CD4-positive, alpha-beta T cell treated with Interferon gamma for 1 hour (primary cell): ENCODE measurements at regions not wholly inside any gene's neighbourhood (a gene's known extent, or its start where the extent isn't known, plus 50 kb on each side); places are given as distances from the start of the nearest gene placed in this dataset.
"Not testable (repeated sequence)": the region's sequence is repeated elsewhere in the genome, so short reads cannot be mapped to it uniquely, and the experiment has no call there.

Source experiments
- DNase-seq: peaks from one replicate; pipeline ENCODE4 v3.0.0-alpha.2; 2020

DNA sequence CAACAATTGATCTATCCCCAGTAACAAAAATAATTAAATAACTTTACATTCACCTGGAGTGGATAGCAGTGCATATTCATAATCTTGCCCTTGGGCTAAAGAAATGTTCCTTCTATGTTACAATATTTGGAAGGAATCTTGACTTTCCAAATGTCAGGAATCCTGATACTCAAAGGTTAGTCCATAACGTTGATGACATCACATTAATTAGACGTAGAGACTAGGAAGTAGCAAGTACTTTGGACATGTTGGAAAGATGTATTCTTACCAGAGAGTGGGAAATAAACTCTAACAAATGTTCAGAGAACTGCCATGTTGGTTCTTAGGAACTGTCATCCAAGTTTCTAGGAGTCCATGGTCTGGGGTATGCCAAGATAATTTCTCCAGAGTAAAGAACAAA is 70.6 kb upstream of the SLC25A36 start:
- DNase-seq, result no peak

DNA sequence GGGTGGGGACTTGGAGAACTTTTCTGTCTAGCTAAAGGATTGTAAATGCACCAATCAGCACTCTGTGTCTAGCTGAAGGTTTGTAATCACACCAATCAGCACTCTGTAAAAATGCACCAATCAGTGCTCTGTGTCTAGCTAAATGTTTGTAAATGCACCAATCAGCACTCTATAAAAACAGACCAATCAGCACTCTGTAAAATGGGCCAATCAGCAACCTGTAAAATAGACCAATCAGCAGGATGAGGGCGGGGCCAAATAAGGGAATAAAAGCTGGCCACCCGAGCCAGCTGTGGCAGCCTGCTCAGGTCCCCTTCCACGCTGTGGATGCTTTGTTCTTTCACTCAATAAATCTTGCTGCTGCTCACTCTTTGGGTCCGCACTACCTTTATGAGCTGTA is 69.5 kb upstream of the SLC25A36 start:
- DNase-seq, result not testable (repeated sequence)

DNA sequence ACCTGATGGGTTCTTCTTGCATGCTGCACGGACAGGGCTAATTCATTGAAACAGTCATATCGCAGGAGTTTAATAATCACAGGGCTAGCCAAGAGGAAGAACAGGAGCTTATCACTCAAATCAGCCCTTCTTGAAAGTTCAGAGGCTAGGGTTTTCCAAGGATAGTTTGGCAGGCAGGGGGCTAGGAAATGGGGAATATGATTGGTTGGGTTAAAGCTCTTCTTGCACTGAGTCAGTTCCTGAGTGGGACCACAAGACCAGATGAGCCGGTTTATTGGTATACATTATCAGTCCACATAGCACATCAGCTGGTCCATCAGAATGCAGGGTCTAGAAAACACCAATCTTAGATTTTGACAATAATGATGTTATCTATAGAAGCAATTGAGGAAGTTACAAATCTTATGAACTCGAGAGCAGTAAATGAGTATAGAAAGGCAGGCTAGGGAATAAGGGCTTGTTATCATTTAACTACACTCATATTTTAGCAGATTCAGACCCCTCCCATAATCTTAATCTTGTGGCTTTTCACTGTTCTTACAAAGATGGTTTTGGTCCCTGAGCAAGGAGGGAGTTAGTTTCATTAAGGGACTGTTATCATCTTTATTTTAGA is 58.1 kb upstream of the SLC25A36 start:
- no peak for DNase-seq

DNA sequence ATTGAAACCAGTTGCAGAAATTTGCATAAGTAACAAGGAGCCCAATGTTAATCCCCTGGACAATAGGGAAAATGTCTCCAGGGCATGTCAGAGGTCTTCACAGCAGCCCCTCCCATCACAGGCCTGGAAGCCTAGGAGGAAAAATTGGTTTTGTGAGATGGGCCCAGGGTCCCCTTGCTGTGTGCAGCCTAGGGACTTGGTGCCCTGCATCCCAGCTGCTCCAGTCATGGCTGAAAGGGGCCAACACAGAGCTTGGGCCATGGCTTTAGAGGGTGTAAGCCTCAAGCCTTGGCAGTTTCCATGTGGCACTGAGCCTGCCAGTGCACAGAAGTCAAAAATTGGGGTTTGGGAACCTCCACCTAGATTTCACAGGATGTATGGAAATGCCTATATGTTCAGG is 55.9 kb upstream of the SLC25A36 start:
- not testable (repeated sequence) for DNase-seq
